ENCODE measurements at regions not wholly inside any gene's neighbourhood (a gene's known extent, or its start where the extent isn't known, plus 50 kb on each side); places are given as distances from the start of the nearest gene placed in this dataset.
"Not testable (repeated sequence)": the region's sequence is repeated elsewhere in the genome, so short reads cannot be mapped to it uniquely, and the experiment has no call there.

GRCh38 chr6:69542494-69542893 lies 254.3 kb downstream of the LMBRD1 start:
- no peaks in the 10 kb centered on the region for H3K79me2 ChIP-seq (ENCODE audit: control insufficient read depth, insufficient read depth, low read length)
- 100% methylated on average over 1 of the region's 1 CpG for WGBS (ENCODE audit: extremely low coverage, insufficient coverage, low lambda C conversion rate)
- no peak overlapping the region for H3K23ac ChIP-seq (ENCODE audit: low read length)
- H2BK120ac ChIP-seq (ENCODE audit: low read depth, low read length) = no peak overlapping the region
- no peaks in the 10 kb centered on the region for H3K4me1 ChIP-seq (ENCODE audit: control insufficient read depth, low read depth, low read length)
- no peak overlapping the region for H3K4ac ChIP-seq (ENCODE audit: low read depth, low read length)
- H3K4me2 ChIP-seq (ENCODE audit: low read length) = no peak overlapping the region
- H2BK15ac ChIP-seq (replicated peaks; ENCODE audit: low read depth) = no peak overlapping the region
- no peaks in the 10 kb centered on the region for H3K36me3 ChIP-seq (ENCODE audit: control insufficient read depth, insufficient read depth, low read length)
- no peak overlapping the region for H2BK5ac ChIP-seq (ENCODE audit: low read length)
- no peak overlapping the region for H2AK5ac ChIP-seq (ENCODE audit: low read length)
- H3K79me1 ChIP-seq (ENCODE audit: low read length) = no peaks in the 10 kb centered on the region
- no peak overlapping the region for H3K4me3 ChIP-seq (ENCODE audit: low read length)
- no peak overlapping the region for H3K56ac ChIP-seq (ENCODE audit: low read length)
- H4K8ac ChIP-seq (ENCODE audit: low read depth, low read length) = no peak overlapping the region
- H4K5ac ChIP-seq (ENCODE audit: low read length) = no peak overlapping the region
- H3K18ac ChIP-seq (ENCODE audit: low read length) = no peak overlapping the region
- DNase-seq = no peak
- H3K9ac ChIP-seq (ENCODE audit: low read length) = no peak overlapping the region
- H3K27ac ChIP-seq (ENCODE audit: low read depth, low read length) = no peak overlapping the region
- H3K27me3 ChIP-seq (ENCODE audit: insufficient read depth, low read length, poor library complexity) = no peaks in the 10 kb centered on the region

GRCh38 chr6:69527921-69528476 lies 268.8 kb downstream of the LMBRD1 start:
- Histone ChIP-seq H3K4me2 (ENCODE audit: low read length) (no peak overlapping the region), H4K5ac (ENCODE audit: low read length) (no peak overlapping the region), H3K36me3 (ENCODE audit: control insufficient read depth, insufficient read depth, low read length) (no peaks in the 10 kb centered on the region), H3K79me1 (ENCODE audit: low read length) (no peaks in the 10 kb centered on the region), H3K27me3 (ENCODE audit: insufficient read depth, low read length, poor library complexity) (no peaks in the 10 kb centered on the region), H3K27ac (ENCODE audit: low read depth, low read length) (no peak overlapping the region), H3K4ac (ENCODE audit: low read depth, low read length) (no peak overlapping the region), H3K79me2 (ENCODE audit: control insufficient read depth, insufficient read depth, low read length) (no peaks in the 10 kb centered on the region), H3K18ac (ENCODE audit: low read length) (no peak overlapping the region), H2BK15ac (replicated peaks; ENCODE audit: low read depth) (no peak overlapping the region), H3K23ac (ENCODE audit: low read length) (no peak overlapping the region), H2BK5ac (ENCODE audit: low read length) (no peak overlapping the region), H3K9ac (ENCODE audit: low read length) (no peak overlapping the region), H3K56ac (ENCODE audit: low read length) (no peak overlapping the region), H2BK120ac (ENCODE audit: low read depth, low read length) (no peak overlapping the region), H3K4me1 (ENCODE audit: control insufficient read depth, low read depth, low read length) (no peaks in the 10 kb centered on the region), H3K4me3 (ENCODE audit: low read length) (no peak overlapping the region), H2AK5ac (ENCODE audit: low read length) (no peak overlapping the region), H4K8ac (ENCODE audit: low read depth, low read length) (no peak overlapping the region)
- no peak for DNase-seq
- no CpG with 5 or more reads among the region's 2 CpGs for WGBS (ENCODE audit: extremely low coverage, insufficient coverage, low lambda C conversion rate)

- not testable (repeated sequence) for H3K18ac ChIP-seq (ENCODE audit: low read length); H3K36me3 ChIP-seq (ENCODE audit: control insufficient read depth, insufficient read depth, low read length); H4K8ac ChIP-seq (ENCODE audit: low read depth, low read length); H3K27me3 ChIP-seq (ENCODE audit: insufficient read depth, low read length, poor library complexity); H3K23ac ChIP-seq (ENCODE audit: low read length); H3K4me1 ChIP-seq (ENCODE audit: control insufficient read depth, low read depth, low read length); H2BK5ac ChIP-seq (ENCODE audit: low read length); H2AK5ac ChIP-seq (ENCODE audit: low read length); H3K4me3 ChIP-seq (ENCODE audit: low read length); H3K9ac ChIP-seq (ENCODE audit: low read length); H3K79me2 ChIP-seq (ENCODE audit: control insufficient read depth, insufficient read depth, low read length); H3K4ac ChIP-seq (ENCODE audit: low read depth, low read length); H3K27ac ChIP-seq (ENCODE audit: low read depth, low read length); H4K5ac ChIP-seq (ENCODE audit: low read length); H3K56ac ChIP-seq (ENCODE audit: low read length); H3K4me2 ChIP-seq (ENCODE audit: low read length); H2BK15ac ChIP-seq (replicated peaks; ENCODE audit: low read depth); H3K79me1 ChIP-seq (ENCODE audit: low read length); H2BK120ac ChIP-seq (ENCODE audit: low read depth, low read length)
- DNase-seq = peak; percentile 3
- WGBS (ENCODE audit: extremely low coverage, insufficient coverage, low lambda C conversion rate) = no CpG with 5 or more reads among the region's 9 CpGs
These were observed 281.3 kb downstream of the LMBRD1 start for GRCh38 chr6:69515480-69515879.

GRCh38 chr6:69494595-69494994 lies 302.2 kb downstream of the LMBRD1 start:
- Histone ChIP-seq H3K27ac (ENCODE audit: low read depth, low read length) (no peak overlapping the region), H3K27me3 (ENCODE audit: insufficient read depth, low read length, poor library complexity) (no peaks in the 10 kb centered on the region), H3K4ac (ENCODE audit: low read depth, low read length) (no peak overlapping the region), H4K8ac (ENCODE audit: low read depth, low read length) (no peak overlapping the region), H3K4me2 (ENCODE audit: low read length) (no peak overlapping the region), H3K4me1 (ENCODE audit: control insufficient read depth, low read depth, low read length) (no peaks in the 10 kb centered on the region), H2BK15ac (replicated peaks; ENCODE audit: low read depth) (no peak overlapping the region), H4K5ac (ENCODE audit: low read length) (no peak overlapping the region), H3K9ac (ENCODE audit: low read length) (no peak overlapping the region), H2AK5ac (ENCODE audit: low read length) (no peak overlapping the region), H2BK5ac (ENCODE audit: low read length) (no peak overlapping the region), H3K79me1 (ENCODE audit: low read length) (no peaks in the 10 kb centered on the region), H3K4me3 (ENCODE audit: low read length) (no peak overlapping the region), H2BK120ac (ENCODE audit: low read depth, low read length) (no peak overlapping the region), H3K18ac (ENCODE audit: low read length) (no peak overlapping the region), H3K79me2 (ENCODE audit: control insufficient read depth, insufficient read depth, low read length) (no peaks in the 10 kb centered on the region), H3K23ac (ENCODE audit: low read length) (no peak overlapping the region), H3K36me3 (ENCODE audit: control insufficient read depth, insufficient read depth, low read length) (no peaks in the 10 kb centered on the region), H3K56ac (ENCODE audit: low read length) (no peak overlapping the region)
- DNase-seq = no peak
- WGBS (ENCODE audit: extremely low coverage, insufficient coverage, low lambda C conversion rate) = no CpG with 5 or more reads among the region's 2 CpGs

- Histone ChIP-seq H3K4me3 (ENCODE audit: low read length) (no peak overlapping the region), H3K4me2 (ENCODE audit: low read length) (no peak overlapping the region), H2BK120ac (ENCODE audit: low read depth, low read length) (no peak overlapping the region), H3K23ac (ENCODE audit: low read length) (no peak overlapping the region), H3K9ac (ENCODE audit: low read length) (no peak overlapping the region), H3K79me1 (ENCODE audit: low read length) (no peaks in the 10 kb centered on the region), H2AK5ac (ENCODE audit: low read length) (no peak overlapping the region), H4K5ac (ENCODE audit: low read length) (no peak overlapping the region), H3K79me2 (ENCODE audit: control insufficient read depth, insufficient read depth, low read length) (no peaks in the 10 kb centered on the region), H3K27ac (ENCODE audit: low read depth, low read length) (no peak overlapping the region), H2BK15ac (replicated peaks; ENCODE audit: low read depth) (no peak overlapping the region), H3K56ac (ENCODE audit: low read length) (no peak overlapping the region), H3K36me3 (ENCODE audit: control insufficient read depth, insufficient read depth, low read length) (no peaks in the 10 kb centered on the region), H2BK5ac (ENCODE audit: low read length) (no peak overlapping the region), H3K27me3 (ENCODE audit: insufficient read depth, low read length, poor library complexity) (no peaks in the 10 kb centered on the region), H3K4me1 (ENCODE audit: control insufficient read depth, low read depth, low read length) (no peaks in the 10 kb centered on the region), H3K4ac (ENCODE audit: low read depth, low read length) (no peak overlapping the region), H4K8ac (ENCODE audit: low read depth, low read length) (no peak overlapping the region), H3K18ac (ENCODE audit: low read length) (no peak overlapping the region)
- DNase-seq = no peak
These were observed 306.8 kb downstream of the LMBRD1 start for GRCh38 chr6:69489970-69490369.

- no peak overlapping the region for H2BK15ac ChIP-seq (replicated peaks; ENCODE audit: low read depth)
- no peak overlapping the region for H4K8ac ChIP-seq (ENCODE audit: low read depth, low read length)
These were observed 309.1 kb downstream of the LMBRD1 start for GRCh38 chr6:69487688-69488087.

More at GRCh38 chr6:69487688-69488087, 309.1 kb downstream of the LMBRD1 start:
- Histone ChIP-seq H3K18ac (ENCODE audit: low read length) (no peak overlapping the region), H3K23ac (ENCODE audit: low read length) (no peak overlapping the region), H3K27me3 (ENCODE audit: insufficient read depth, low read length, poor library complexity) (no peaks in the 10 kb centered on the region), H2AK5ac (ENCODE audit: low read length) (no peak overlapping the region), H2BK5ac (ENCODE audit: low read length) (no peak overlapping the region), H3K4me3 (ENCODE audit: low read length) (no peak overlapping the region), H3K56ac (ENCODE audit: low read length) (no peak overlapping the region), H4K5ac (ENCODE audit: low read length) (no peak overlapping the region), H3K4me2 (ENCODE audit: low read length) (no peak overlapping the region), H3K4me1 (ENCODE audit: control insufficient read depth, low read depth, low read length) (no peaks in the 10 kb centered on the region), H3K79me1 (ENCODE audit: low read length) (no peaks in the 10 kb centered on the region), H3K9ac (ENCODE audit: low read length) (no peak overlapping the region), H3K79me2 (ENCODE audit: control insufficient read depth, insufficient read depth, low read length) (no peaks in the 10 kb centered on the region), H3K27ac (ENCODE audit: low read depth, low read length) (no peak overlapping the region), H3K36me3 (ENCODE audit: control insufficient read depth, insufficient read depth, low read length) (no peaks in the 10 kb centered on the region), H2BK120ac (ENCODE audit: low read depth, low read length) (no peak overlapping the region), H3K4ac (ENCODE audit: low read depth, low read length) (no peak overlapping the region)
- peak; percentile 29 for DNase-seq

Measured in mesendoderm (in vitro differentiated cells).